ENCODE measurements at regions not wholly inside any gene's neighbourhood (a gene's known extent, or its start where the extent isn't known, plus 50 kb on each side); places are given as distances from the start of the nearest gene placed in this dataset.

GRCh38 chr3:27914199-27914598 is 192.1 kb upstream of the EOMES start:
- Histone ChIP-seq H3K27me3 (no peaks in the 10 kb centered on the region), H3K4me2 (no peak overlapping the region), H3K4me3 (no peak overlapping the region), H3K27ac (no peak overlapping the region), H3K9me2 (replicated peaks; ENCODE audit: insufficient read depth) (no peaks in the 10 kb centered on the region), H3K4me1 (ENCODE audit: insufficient read depth) (no peaks in the 10 kb centered on the region), H3K9me3 (ENCODE audit: low read depth) (no peaks in the 10 kb centered on the region), H4K20me1 (ENCODE audit: insufficient read depth, poor library complexity, severe bottlenecking) (no peaks in the 10 kb centered on the region), H3K36me3 (replicated peaks; ENCODE audit: insufficient read depth, low read depth) (no peaks in the 10 kb centered on the region), H3K79me2 (no peaks in the 10 kb centered on the region), H2AFZ (no peak overlapping the region)
- TF ChIP-seq EZH2 (IDR thresholded peaks at IDR 0.05; ENCODE audit: borderline replicate concordance) = no peak
- no peak for TF ChIP-seq EZH2phosphoT487 (IDR thresholded peaks at IDR 0.05; ENCODE audit: low read depth, severe bottlenecking, unreplicated experiment)
- no peak for TF ChIP-seq CTCF (IDR thresholded peaks at IDR 0.05; ENCODE audit: poor library complexity)
- DNase-seq (ENCODE audit: low spot score) = no peak
- 83% methylated on average over 6 of the region's 6 CpGs for WGBS (ENCODE audit: low lambda C conversion rate, missing lambda C conversion rate)

GRCh38 chr3:27923349-27924068 is 201.4 kb upstream of the EOMES start:
- H3K9me3 ChIP-seq (ENCODE audit: low read depth) = no peaks in the 10 kb centered on the region
- WGBS (ENCODE audit: low lambda C conversion rate, missing lambda C conversion rate) = 96% methylated on average over 2 of the region's 2 CpGs

GRCh38 chr3:27927882-27928281 is 205.8 kb upstream of the EOMES start:
- Histone ChIP-seq H3K9me2 (replicated peaks; ENCODE audit: insufficient read depth) (no peaks in the 10 kb centered on the region), H3K27ac (no peak overlapping the region), H3K27me3 (no peaks in the 10 kb centered on the region), H3K36me3 (replicated peaks; ENCODE audit: insufficient read depth, low read depth) (no peaks in the 10 kb centered on the region), H3K4me1 (ENCODE audit: insufficient read depth) (no peaks in the 10 kb centered on the region), H4K20me1 (ENCODE audit: insufficient read depth, poor library complexity, severe bottlenecking) (no peaks in the 10 kb centered on the region), H2AFZ (no peak overlapping the region), H3K4me3 (no peak overlapping the region), H3K79me2 (no peaks in the 10 kb centered on the region), H3K9me3 (ENCODE audit: low read depth) (no peaks in the 10 kb centered on the region), H3K4me2 (no peak overlapping the region)
- DNase-seq (ENCODE audit: low spot score) = no peak
- 81% methylated on average over 1 of the region's 1 CpG for whole genome bisulfite sequencing (ENCODE audit: low lambda C conversion rate, missing lambda C conversion rate)
- no peak for TF ChIP-seq CTCF (IDR thresholded peaks at IDR 0.05; ENCODE audit: poor library complexity)
- TF ChIP-seq EZH2 (IDR thresholded peaks at IDR 0.05; ENCODE audit: borderline replicate concordance) = no peak
- no peak for TF ChIP-seq EZH2phosphoT487 (IDR thresholded peaks at IDR 0.05; ENCODE audit: low read depth, severe bottlenecking, unreplicated experiment)

More at GRCh38 chr3:27923349-27924068, 201.4 kb upstream of the EOMES start:
- Histone ChIP-seq H3K79me2 (no peaks in the 10 kb centered on the region), H3K4me3 (no peak overlapping the region), H3K27ac (no peak overlapping the region), H3K27me3 (no peaks in the 10 kb centered on the region), H4K20me1 (ENCODE audit: insufficient read depth, poor library complexity, severe bottlenecking) (no peaks in the 10 kb centered on the region), H2AFZ (no peak overlapping the region), H3K4me1 (ENCODE audit: insufficient read depth) (no peaks in the 10 kb centered on the region), H3K36me3 (replicated peaks; ENCODE audit: insufficient read depth, low read depth) (no peaks in the 10 kb centered on the region), H3K4me2 (no peak overlapping the region), H3K9me2 (replicated peaks; ENCODE audit: insufficient read depth) (no peaks in the 10 kb centered on the region)
- TF ChIP-seq CTCF (IDR thresholded peaks at IDR 0.05; ENCODE audit: poor library complexity) (no peak), EZH2phosphoT487 (IDR thresholded peaks at IDR 0.05; ENCODE audit: low read depth, severe bottlenecking, unreplicated experiment) (no peak), EZH2 (IDR thresholded peaks at IDR 0.05; ENCODE audit: borderline replicate concordance) (no peak)
- no peak for DNase-seq (ENCODE audit: low spot score)

Measured in hepatocyte (in vitro differentiated cells).